Astrocyte of the cerebellum (primary cell): ENCODE measurements at regions not wholly inside any gene's neighbourhood (a gene's known extent, or its start where the extent isn't known, plus 50 kb on each side); places are given as distances from the start of the nearest gene placed in this dataset.

Experiments used
- DNase-seq: peaks from one replicate; pipeline ENCODE4 v3.0.0-alpha.2; 2011; ENCODE audit warnings: low read depth
- H3K4me3 ChIP-seq: 2 replicates; pipeline ENCODE4 v1.5.1; 2011; ENCODE audit warnings: mild to moderate bottlenecking, low read depth, low read length, moderate library complexity
- CTCF ChIP-seq: IDR thresholded peaks from 2 replicates; pipeline ENCODE4 v1.5.1; 2012; ENCODE audit warnings: low read length, low read depth, moderate library complexity, mild to moderate bottlenecking; ENCODE audit errors: missing control alignments
- in situ Hi-C: cut with HindIII; loops from 2 replicates; pipeline ENCODE4 v1.10.0; 2017; ENCODE audit warnings: low sequenced_read_pairs

GRCh38 chr1:95437011-95437410, 203.0 kb downstream of the RWDD3 start:
- no peak overlapping the region for H3K4me3 ChIP-seq
- no peak for TF ChIP-seq CTCF
- in situ Hi-C loops, result no loop called here
- no peak for DNase-seq

GRCh38 chr1:95437781-95438180, 203.8 kb downstream of the RWDD3 start:
- in situ Hi-C loops, result no loop called here
- no peak overlapping the region for H3K4me3 ChIP-seq
- no peak for DNase-seq
- TF ChIP-seq CTCF, result no peak

- no peak overlapping the region for H3K4me3 ChIP-seq
- DNase-seq, result no peak
- in situ Hi-C loops, result no loop called here
- no peak for TF ChIP-seq CTCF
Observed at GRCh38 chr1:95438218-95438948, 204.4 kb downstream of the RWDD3 start.

GRCh38 chr1:95440511-95440910, 206.5 kb downstream of the RWDD3 start:
- in situ Hi-C loops, result no loop called here
- no peak for DNase-seq
- no peak for TF ChIP-seq CTCF
- H3K4me3 ChIP-seq, result no peak overlapping the region

- TF ChIP-seq CTCF, result no peak
- DNase-seq, result no peak
- in situ Hi-C loops, result no loop called here
- no peak overlapping the region for H3K4me3 ChIP-seq
Observed at GRCh38 chr1:95449516-95449915, 215.5 kb downstream of the RWDD3 start.

GRCh38 chr1:95451054-95451453, 217.0 kb downstream of the RWDD3 start:
- DNase-seq, result no peak
- in situ Hi-C loops, result no loop called here

More at GRCh38 chr1:95451054-95451453, 217.0 kb downstream of the RWDD3 start:
- TF ChIP-seq CTCF, result no peak
- H3K4me3 ChIP-seq, result no peak overlapping the region
